Pancreas (tissue), 10 donors: ENCODE measurements at regions not wholly inside any gene's neighbourhood (a gene's known extent, or its start where the extent isn't known, plus 50 kb on each side); places are given as distances from the start of the nearest gene placed in this dataset.
A peak's percentile ranks its signal among the peaks of the same experiment; 100 is the strongest.

Source experiments
- ATAC-seq, 4 donors: fragments of 200-7000 bp; cut with Tn5 transposase; one replicate each; pipeline versions ENCODE4 v1.8.0 to v1.9.1; 2020; ENCODE audit warnings: mild to moderate bottlenecking in 4 of 4, moderate library complexity in 4 of 4
- DNase-seq, 6 donors: peaks; one replicate each; pipeline ENCODE4 v3.0.0-alpha.2; 2020
- FAIRE-seq: peaks from 2 replicates; lab custom pipeline; 2012; peaks lifted over from hg19 to GRCh38; lab: Jason Lieb, UNC
- H3K27ac ChIP-seq, 4 donors: fragments of 200-600 bp; sonication (generic); 1 replicate in 3 of 4; 2 replicates in 1 of 4; pipeline versions ENCODE4 v1.5.0 to v1.8.0; 2020
- H3K27me3 ChIP-seq, 4 donors: fragments of 200-600 bp; one replicate each; pipeline ENCODE4 v1.8.0; 2021
- H3K36me3 ChIP-seq, 3 donors: fragments of 200-600 bp; sonication (generic) in 1 of 3; one replicate each; pipeline versions ENCODE4 v1.5.0 to v1.8.0; 2020 to 2021
- H3K4me1 ChIP-seq, 3 donors: fragments of 200-600 bp; one replicate each; pipeline ENCODE4 v1.8.0; 2021
- H3K4me3 ChIP-seq, 4 donors: fragments of 200-600 bp; sonication (generic) in 2 of 4; one replicate each; pipeline versions ENCODE4 v1.5.0 to v1.8.0; 2020 to 2021
- H3K9me3 ChIP-seq, 4 donors: fragments of 200-600 bp; one replicate each; pipeline ENCODE4 v1.8.0; 2021
- WGBS, 2 donors: extraction: QIAGEN DNeasy Blood & Tissue Kit; methylation state at CpG; one replicate each; pipeline ENCODE4 v1.1.7; 2013; 5-methylcytosine and 5-hydroxymethylcytosine counted together
- intact Hi-C, 3 donors: fragments of 100-400 bp; cut with DNase I; formaldehyde crosslinking; loops; one replicate each; pipeline versions ENCODE4 v1.11.1 to v1.14.2; 2022
- TF ChIP-seq, protein P1 (sequence below), 4 donors: fragments of 200-600 bp; sonication (generic) in 3 of 4; IDR thresholded peaks; one replicate each; pipeline versions ENCODE4 v1.5.0 to v1.8.0; 2021; ENCODE audit warnings: antibody characterized with exemption in 4 of 4
- donor health status: healthy with polysubstance abuse.
- donor health status: DM: no; HTN: no; CAD: no; lungs with moderate emphysema.
- donor health status: DM: no; HTN: no; CAD: no.
- donor health status: control.
- donor health status: control.
- donor health status: Bipolar disorder and iron deficiency.
- donor health status: DM: yes; HTN: yes; CAD: no.
- donor health status: DM: no; HTN: no; CAD: no.
- donor health status: DM: no; HTN: no; CAD: no.
- donor health status: DM: yes; HTN: yes; CAD: no.

DNA sequence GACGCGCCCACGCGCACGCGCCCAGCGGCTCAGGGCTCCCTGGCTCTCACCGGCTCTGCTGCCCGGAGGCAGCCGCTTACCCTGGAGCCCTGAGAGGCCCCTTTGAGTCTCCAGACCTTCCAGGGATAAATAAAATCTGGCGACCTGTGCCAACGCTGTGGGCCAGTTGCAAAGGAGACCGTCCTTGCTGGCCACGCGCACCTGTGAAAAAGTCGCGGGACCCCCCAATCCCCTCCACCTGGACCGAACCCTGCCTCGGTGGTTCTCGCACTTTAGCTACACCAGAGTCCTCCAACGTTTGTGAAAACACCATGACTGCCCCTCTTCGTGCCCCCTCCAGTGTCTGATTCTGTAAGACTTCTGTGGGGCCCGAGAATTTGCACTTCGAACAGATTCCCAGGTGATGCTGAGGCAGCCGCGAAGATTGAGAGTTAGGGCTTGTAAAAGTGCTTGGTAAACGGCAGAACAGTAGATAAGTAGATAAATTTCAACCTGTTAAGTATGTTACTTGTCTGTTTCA, 102.4 kb upstream of the SVIL start:
- DNase-seq: peak in 2 of 6 donors; percentile 17 to 36
- peak overlapping the region; percentile 35 to 96 (median 96) for H3K27ac ChIP-seq
- no peak for ATAC-seq
- no peaks in the 10 kb centered on the region for H3K36me3 ChIP-seq
- no peaks in the 10 kb centered on the region for H3K9me3 ChIP-seq
- intact Hi-C loops: loop anchor here in 1 of 3 donors (10.0 kb wide), 1 partner anchor 108 kb away; no protein-coding TSS in a partner anchor
- WGBS, 2 donors: 17% methylated on average over 24 to 27 of the region's 27 CpGs
- peak overlapping the region in 3 of 4 donors; percentile 79 to 92 (median 84) for H3K4me3 ChIP-seq
- TF ChIP-seq, protein P1, sequence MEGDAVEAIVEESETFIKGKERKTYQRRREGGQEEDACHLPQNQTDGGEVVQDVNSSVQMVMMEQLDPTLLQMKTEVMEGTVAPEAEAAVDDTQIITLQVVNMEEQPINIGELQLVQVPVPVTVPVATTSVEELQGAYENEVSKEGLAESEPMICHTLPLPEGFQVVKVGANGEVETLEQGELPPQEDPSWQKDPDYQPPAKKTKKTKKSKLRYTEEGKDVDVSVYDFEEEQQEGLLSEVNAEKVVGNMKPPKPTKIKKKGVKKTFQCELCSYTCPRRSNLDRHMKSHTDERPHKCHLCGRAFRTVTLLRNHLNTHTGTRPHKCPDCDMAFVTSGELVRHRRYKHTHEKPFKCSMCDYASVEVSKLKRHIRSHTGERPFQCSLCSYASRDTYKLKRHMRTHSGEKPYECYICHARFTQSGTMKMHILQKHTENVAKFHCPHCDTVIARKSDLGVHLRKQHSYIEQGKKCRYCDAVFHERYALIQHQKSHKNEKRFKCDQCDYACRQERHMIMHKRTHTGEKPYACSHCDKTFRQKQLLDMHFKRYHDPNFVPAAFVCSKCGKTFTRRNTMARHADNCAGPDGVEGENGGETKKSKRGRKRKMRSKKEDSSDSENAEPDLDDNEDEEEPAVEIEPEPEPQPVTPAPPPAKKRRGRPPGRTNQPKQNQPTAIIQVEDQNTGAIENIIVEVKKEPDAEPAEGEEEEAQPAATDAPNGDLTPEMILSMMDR (IDR thresholded peaks at IDR 0.05): no peak
- H3K4me1 ChIP-seq: peaks cover 0 to 6% (median 0%) of the 10 kb centered on the region in 3 donors
- no peak for FAIRE-seq
- no peaks in the 10 kb centered on the region for H3K27me3 ChIP-seq

GRCh38 chr10:29736366-29737073, 101.7 kb upstream of the SVIL start:
- FAIRE-seq (no peak), ATAC-seq (peak; percentile 63 to 76 (median 72)), DNase-seq (peak; percentile 56 to 85 (median 72))
- peak overlapping the region; percentile 86 to 96 (median 96) for H3K27ac ChIP-seq
- WGBS, 2 donors: 0% methylated on average over 67 to 74 of the region's 74 CpGs
- intact Hi-C loops: loop anchor here in 1 of 3 donors (10.0 kb wide), 1 partner anchor 108 kb away; no protein-coding TSS in a partner anchor
- H3K4me3 ChIP-seq: peak overlapping the region; percentile 78 to 92 (median 82)
- TF ChIP-seq, protein P1 (IDR thresholded peaks at IDR 0.05): no peak
- no peaks in the 10 kb centered on the region for H3K27me3 ChIP-seq
- H3K36me3 ChIP-seq: no peaks in the 10 kb centered on the region
- no peaks in the 10 kb centered on the region for H3K9me3 ChIP-seq
- peaks cover 0 to 10% (median 0%) of the 10 kb centered on the region in 3 donors for H3K4me1 ChIP-seq

DNA sequence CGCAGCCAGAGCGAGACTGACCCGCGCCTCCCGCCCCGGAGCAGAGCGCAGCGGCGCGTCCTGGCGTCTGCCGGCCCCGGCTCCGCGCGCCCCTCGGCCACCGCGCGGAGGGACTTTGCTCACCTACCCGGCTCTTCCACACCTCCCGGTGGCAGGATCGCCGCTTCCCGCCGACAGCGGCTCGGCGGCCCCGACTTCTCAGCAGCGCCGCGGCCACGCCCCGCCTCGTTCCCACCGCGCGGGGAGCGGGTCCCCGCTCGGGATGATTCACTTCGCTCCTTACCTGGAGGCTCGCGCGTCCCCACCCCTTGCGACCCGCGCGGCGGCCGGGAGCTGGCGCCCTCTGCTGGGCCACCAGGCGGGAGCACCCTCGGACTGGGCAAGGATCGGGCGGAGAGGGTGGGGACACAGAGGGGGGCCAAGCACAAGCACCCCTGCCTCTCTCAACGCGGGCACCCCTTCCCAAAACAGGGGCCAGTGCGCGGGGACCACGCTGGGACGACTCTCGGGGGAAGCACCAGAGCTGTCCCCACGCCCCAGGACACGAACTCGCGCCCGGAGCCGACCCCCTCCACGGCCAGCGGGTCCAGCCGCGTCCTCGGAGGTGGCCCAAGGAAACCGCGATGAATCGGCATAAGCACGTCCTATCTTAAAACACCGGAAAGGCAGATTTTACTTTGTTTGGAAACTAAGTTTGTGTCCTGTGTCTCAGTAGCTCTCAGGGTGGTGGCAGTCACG, 101.0 kb upstream of the SVIL start:
- 0% methylated on average over 62 to 81 of the region's 81 CpGs for WGBS, 2 donors
- FAIRE-seq (no peak), ATAC-seq (peak; percentile 89 to 96 (median 90)), DNase-seq (peak; percentile 84 to 97 (median 92))
- TF ChIP-seq, protein P1 (IDR thresholded peaks at IDR 0.05): peak; percentile 86 to 92 (median 89)
- Histone ChIP-seq H3K9me3 (no peaks in the 10 kb centered on the region), H3K27me3 (no peaks in the 10 kb centered on the region), H3K36me3 (no peaks in the 10 kb centered on the region), H3K4me3 (peak overlapping the region; percentile 78 to 92 (median 82)), H3K4me1 (peaks cover 0 to 12% (median 0%) of the 10 kb centered on the region in 3 donors), H3K27ac (peak overlapping the region; percentile 86 to 96 (median 96))
- intact Hi-C loops: loop anchor here in 1 of 3 donors (10.0 kb wide), 1 partner anchor 109 kb away; no protein-coding TSS in a partner anchor

DNA sequence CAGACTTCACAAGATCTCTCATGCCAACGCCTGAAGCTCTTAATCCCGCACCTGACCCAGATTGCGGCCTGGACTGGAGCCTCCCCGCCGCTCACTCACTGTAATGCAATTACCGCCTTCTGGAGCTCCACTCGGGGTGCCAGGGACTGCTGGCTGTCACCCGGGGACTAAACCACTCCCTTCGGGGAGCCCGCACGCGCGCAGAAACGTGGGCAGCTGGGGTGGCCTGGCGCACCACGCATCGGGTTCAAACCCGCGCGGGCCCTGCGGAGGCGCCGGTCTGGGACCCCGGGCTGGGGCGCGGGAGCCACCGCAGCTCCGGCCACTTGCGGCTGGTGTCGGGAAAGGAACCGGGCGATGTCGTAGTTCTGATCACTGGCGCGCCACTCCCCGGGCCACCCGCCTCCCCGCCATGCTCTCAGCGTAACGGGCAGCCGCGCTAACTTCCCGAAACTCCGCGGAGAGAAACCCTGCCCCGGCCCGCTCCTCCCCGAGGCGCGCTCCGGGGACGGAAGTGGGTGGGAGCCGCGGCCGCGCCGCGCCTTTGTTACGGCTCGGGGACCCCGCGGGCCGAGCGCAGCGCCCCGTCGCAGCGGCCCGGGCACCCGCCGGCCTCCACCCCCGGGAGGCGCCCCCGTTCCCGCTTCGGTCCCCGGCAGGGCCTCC, 100.3 kb upstream of the SVIL start:
- FAIRE-seq: no peak
- H3K36me3 ChIP-seq: no peaks in the 10 kb centered on the region
- ATAC-seq: peak; percentile 29 to 63 (median 48)
- H3K27me3 ChIP-seq: no peaks in the 10 kb centered on the region
- H3K4me3 ChIP-seq: peak overlapping the region; percentile 78 to 92 (median 82)
- H3K4me1 ChIP-seq: peaks cover 0 to 12% (median 0%) of the 10 kb centered on the region in 3 donors
- no peaks in the 10 kb centered on the region for H3K9me3 ChIP-seq
- intact Hi-C loops: loop anchor here in 1 of 3 donors (10.0 kb wide), 1 partner anchor 110 kb away; no protein-coding TSS in a partner anchor
- DNase-seq: peak; percentile 57 to 86 (median 64)
- H3K27ac ChIP-seq: peak overlapping the region; percentile 86 to 96 (median 96)
- TF ChIP-seq, protein P1 (IDR thresholded peaks at IDR 0.05): no peak
- 0 to 1% methylated on average over 47 to 77 of the region's 77 CpGs for WGBS, 2 donors
